Left renal pelvis (tissue), 4 donors: ENCODE measurements at regions not wholly inside any gene's neighbourhood (a gene's known extent, or its start where the extent isn't known, plus 50 kb on each side); places are given as distances from the start of the nearest gene placed in this dataset.
"Not testable (repeated sequence)": the region's sequence is repeated elsewhere in the genome, so short reads cannot be mapped to it uniquely, and the experiment has no call there.

Experiments used
- DNase-seq, 4 donors: peaks; one replicate each; pipeline ENCODE4 v3.0.0-alpha.2; 2013; ENCODE audit warnings: low read depth in 4 of 4, low spot score in 3 of 4

DNA sequence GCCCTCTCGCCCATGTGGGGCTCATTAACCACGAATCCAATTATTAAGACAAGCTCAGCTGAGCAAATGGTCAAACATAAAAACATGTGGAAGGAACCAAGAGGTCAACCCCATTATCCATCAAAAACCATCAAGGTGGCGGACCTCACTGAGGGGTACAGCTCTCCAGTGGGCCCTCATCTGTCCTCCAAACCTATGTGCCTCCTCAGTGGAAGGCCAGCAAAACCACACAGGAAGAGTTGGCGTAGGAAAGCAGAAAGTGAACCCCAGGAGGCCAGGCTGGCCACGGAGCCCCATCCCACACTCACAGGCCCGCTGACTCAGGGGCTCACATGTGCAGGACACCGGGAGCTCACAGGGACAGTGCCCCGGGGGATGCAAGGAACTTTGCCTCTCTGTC lies 66.5 kb upstream of the CLEC6A start:
- DNase-seq = not testable (repeated sequence)

- DNase-seq = peak in 2 of 4 donors; percentile 35 to 46
Measured at GRCh38 chr12:8390001-8390777, 65.6 kb upstream of the CLEC6A start.

DNA sequence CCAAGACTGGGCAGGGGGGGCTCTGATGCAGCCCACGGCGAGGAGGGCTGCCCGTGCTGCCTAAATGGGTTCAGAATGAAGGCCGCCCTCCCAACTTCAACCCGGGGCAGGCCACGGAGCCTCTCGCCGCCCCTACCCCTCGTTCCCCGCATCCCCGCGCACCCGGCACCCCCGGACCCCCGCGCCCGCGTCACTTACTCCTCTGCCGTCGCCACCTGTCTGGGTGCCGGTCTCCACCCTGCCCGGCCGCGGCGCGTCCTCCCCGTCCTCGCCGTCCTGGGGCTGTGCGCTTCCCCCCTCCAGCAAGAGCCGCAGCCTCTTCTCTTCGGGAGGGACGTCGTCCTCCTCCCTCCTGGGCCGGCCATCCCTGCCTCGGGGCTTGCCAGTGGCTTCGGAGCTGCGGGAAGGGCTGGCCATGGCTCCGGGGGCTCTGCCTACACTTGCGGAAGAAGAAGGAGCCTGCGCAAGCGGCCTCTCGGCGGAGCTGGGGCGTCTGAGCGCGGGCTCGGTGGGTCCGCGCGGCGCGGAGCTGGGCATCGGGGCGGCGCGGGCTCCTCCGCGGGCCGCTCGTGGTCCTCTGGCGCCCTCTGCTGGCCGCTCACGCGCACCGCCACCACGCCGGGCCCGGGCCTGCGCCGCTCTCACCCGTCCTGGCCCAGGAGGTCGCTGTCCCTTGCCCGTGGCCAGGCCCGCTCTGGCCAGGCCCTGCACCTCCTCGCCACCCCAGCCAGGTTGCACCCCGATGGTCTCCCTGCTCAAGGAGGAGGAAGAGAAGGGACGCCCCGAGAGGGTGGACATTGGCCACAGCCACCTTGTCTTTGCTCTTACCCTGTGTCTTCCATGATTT lies 59.3 kb upstream of the CLEC6A start:
- not testable (repeated sequence) for DNase-seq

DNA sequence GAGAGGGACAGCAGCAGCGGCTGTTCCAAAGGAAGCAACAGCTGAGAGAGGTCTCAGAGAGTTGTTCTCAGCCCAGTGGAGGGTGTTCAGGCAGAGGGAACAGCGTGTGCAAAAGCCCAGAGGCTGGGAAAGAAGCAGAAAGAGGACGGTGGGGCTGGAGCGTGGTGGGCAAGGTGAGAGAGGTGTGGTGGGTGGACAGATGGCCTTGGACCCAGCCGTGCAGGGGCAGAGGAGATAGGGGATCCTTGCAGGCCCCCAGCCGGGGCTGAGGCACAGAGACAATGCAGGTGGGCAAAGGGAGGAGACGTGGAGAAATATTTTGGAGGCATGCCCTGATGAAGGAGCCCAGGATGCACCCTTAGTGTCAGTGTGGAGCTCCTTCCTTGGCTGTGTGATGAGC lies 58.4 kb upstream of the CLEC6A start:
- not testable (repeated sequence) for DNase-seq

DNA sequence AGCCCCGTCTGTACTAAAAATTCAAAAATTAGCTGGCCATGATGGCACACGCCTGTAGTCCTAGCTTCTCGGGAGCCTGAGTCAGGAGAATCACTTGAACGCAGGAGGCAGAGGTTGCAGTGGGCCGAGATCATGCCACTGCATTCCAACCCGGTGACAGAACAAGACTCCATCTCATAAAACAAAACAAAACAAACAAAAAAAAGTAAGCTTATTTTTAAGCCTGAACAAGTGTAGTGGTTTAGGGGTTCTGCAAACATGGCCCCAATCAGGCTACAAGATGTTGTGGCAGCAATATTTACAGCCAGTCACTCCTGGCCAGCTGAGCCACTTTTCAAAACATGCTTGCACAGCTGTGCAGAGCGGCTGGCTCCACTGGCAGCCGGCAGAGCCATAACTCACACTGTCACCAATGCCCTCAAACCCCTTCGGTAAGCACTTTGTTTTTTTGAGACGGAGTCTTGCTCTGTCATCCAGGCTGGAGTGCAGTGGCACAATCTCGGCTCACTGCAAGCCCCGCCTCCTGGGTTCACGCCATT lies 56.2 kb upstream of the CLEC6A start:
- not testable (repeated sequence) for DNase-seq

GRCh38 chr12:8403834-8404233 lies 51.9 kb upstream of the CLEC6A start:
- DNase-seq = not testable (repeated sequence)

- DNase-seq = not testable (repeated sequence)
Measured at GRCh38 chr12:8404341-8404740, 51.4 kb upstream of the CLEC6A start.
